OCI-LY7 (cell line): ENCODE measurements at regions not wholly inside any gene's neighbourhood (a gene's known extent, or its start where the extent isn't known, plus 50 kb on each side); places are given as distances from the start of the nearest gene placed in this dataset.
"Not testable (repeated sequence)": the region's sequence is repeated elsewhere in the genome, so short reads cannot be mapped to it uniquely, and the experiment has no call there.

Experiments
- BruUV-seq: library from RNA; stranded (reverse); fragments of 400-500 nt; replicated peaks from 2 replicates; lab custom pipeline; 2021; lab: Mats Ljungman, UMichigan
- CTCF ChIA-PET: fragments of 300-600 bp; sonication (Branson Sonifier 250); formaldehyde crosslinking; loops from one replicate; lab custom pipeline; 2022; ENCODE audit warnings: antibody characterized with exemption; ENCODE audit not compliant: unreplicated experiment; lab: Charles Lee
- POLR2A ChIA-PET: fragments of 300-600 bp; sonication (Branson Sonifier 250); formaldehyde crosslinking; loops from one replicate; lab custom pipeline; 2022; ENCODE audit warnings: antibody characterized with exemption; lab: Charles Lee
- DNase-seq: peaks from one replicate; pipeline ENCODE4 v3.0.0-alpha.2; 2015; ENCODE audit warnings: low spot score
- H2AFZ ChIP-seq: fragments of 200-600 bp; sonication (generic), shearing (Covaris generic); 2 replicates; pipeline ENCODE4 v1.6.1; 2014; ENCODE audit warnings: mild to moderate bottlenecking, antibody characterized with exemption, low read length, moderate library complexity
- H3K27ac ChIP-seq: fragments of 200-600 bp; sonication (generic); 2 replicates; pipeline ENCODE4 v1.5.1; 2014; ENCODE audit warnings: mixed run types, low read depth, mild to moderate bottlenecking, moderate library complexity, low read length, inconsistent platforms; ENCODE audit not compliant: poor library complexity, severe bottlenecking
- H3K36me3 ChIP-seq: fragments of 200-600 bp; sonication (generic); 2 replicates; pipeline ENCODE4 v1.6.1; 2014; ENCODE audit warnings: mild to moderate bottlenecking, antibody characterized with exemption, low read length, moderate library complexity, mixed read lengths; ENCODE audit not compliant: insufficient read depth
- H3K4me1 ChIP-seq: fragments of 200-600 bp; sonication (generic); 2 replicates; pipeline ENCODE4 v1.5.1; 2014; ENCODE audit warnings: mild to moderate bottlenecking, low read length; ENCODE audit not compliant: insufficient read depth, poor library complexity, severe bottlenecking
- H3K4me2 ChIP-seq: fragments of 200-600 bp; sonication (generic); 2 replicates; pipeline ENCODE4 v1.6.1; 2014; ENCODE audit warnings: mild to moderate bottlenecking, low read length
- H3K4me3 ChIP-seq: fragments of 200-600 bp; sonication (generic); 2 replicates; pipeline ENCODE4 v1.5.1; 2014; ENCODE audit warnings: mild to moderate bottlenecking, low read depth, low read length; ENCODE audit not compliant: poor library complexity, severe bottlenecking
- H3K79me2 ChIP-seq: fragments of 200-600 bp; sonication (generic); 2 replicates; pipeline ENCODE4 v1.6.1; 2016; ENCODE audit warnings: low read depth, mild to moderate bottlenecking, low read length, moderate library complexity, mixed read lengths; ENCODE audit not compliant: insufficient read depth
- H3K9me2 ChIP-seq: fragments of 200-600 bp; sonication (generic); 2 replicates; pipeline ENCODE4 v1.6.1; 2016; ENCODE audit warnings: mild to moderate bottlenecking, low read length, mixed read lengths; ENCODE audit not compliant: insufficient read depth
- H3K9me3 ChIP-seq: fragments of 200-600 bp; sonication (generic); 2 replicates; pipeline ENCODE4 v1.6.1; 2014; ENCODE audit warnings: mild to moderate bottlenecking, mixed run types, low read length, mixed read lengths
- H4K20me1 ChIP-seq: fragments of 200-600 bp; sonication (generic); 2 replicates; pipeline ENCODE4 v1.6.1; 2014; ENCODE audit warnings: mild to moderate bottlenecking, antibody characterized with exemption, low read length, moderate library complexity, mixed read lengths; ENCODE audit not compliant: insufficient read depth
- EZH2phosphoT487 ChIP-seq: fragments of 200-600 bp; sonication (generic); IDR thresholded peaks from 2 replicates; pipeline ENCODE4 v1.6.1; 2018; ENCODE audit warnings: low read depth, borderline replicate concordance, mild to moderate bottlenecking, mixed run types, antibody characterized with exemption, low read length, moderate library complexity, mixed read lengths
- intact Hi-C: fragments of 100-400 bp; cut with micrococcal nuclease; formaldehyde crosslinking; loops from one replicate; pipeline ENCODE4 v1.10.0; 2022; ENCODE audit not compliant: unreplicated experiment
- TF ChIP-seq, protein P1 (sequence below): fragments of 200-600 bp; sonication (generic); conservative IDR thresholded peaks from 2 replicates; pipeline ENCODE4 v1.5.1; 2014; ENCODE audit warnings: mild to moderate bottlenecking, antibody characterized with exemption, low read length, moderate library complexity, mixed read lengths

DNA sequence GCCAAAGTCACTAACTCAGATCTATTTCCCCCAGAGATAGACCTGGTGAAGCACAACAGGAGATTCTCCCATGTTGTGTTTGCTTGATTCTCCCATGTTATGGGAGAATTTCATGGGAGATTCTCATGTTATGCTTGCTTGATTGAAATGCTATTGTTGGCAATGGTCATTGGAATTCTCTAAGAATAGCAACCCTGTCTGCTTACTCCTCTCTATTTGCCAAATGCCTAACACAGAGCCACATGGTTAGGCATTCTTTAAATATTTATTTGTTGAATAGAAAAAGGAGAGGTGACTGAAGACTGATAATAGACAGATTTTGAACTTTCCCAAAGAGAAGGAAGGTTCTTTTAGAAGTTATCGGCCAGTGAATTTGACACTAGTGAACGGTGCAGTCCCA, 111.5 kb upstream of the MPHOSPH6 start:
- intact Hi-C loops: no loop called here
- no peaks in the 10 kb centered on the region for H3K9me2 ChIP-seq
- POLR2A ChIA-PET: no interaction called here
- no peak overlapping the region for H3K4me2 ChIP-seq
- no peak overlapping the region for H3K4me3 ChIP-seq
- H2AFZ ChIP-seq: no peak overlapping the region
- TF ChIP-seq, protein P1, sequence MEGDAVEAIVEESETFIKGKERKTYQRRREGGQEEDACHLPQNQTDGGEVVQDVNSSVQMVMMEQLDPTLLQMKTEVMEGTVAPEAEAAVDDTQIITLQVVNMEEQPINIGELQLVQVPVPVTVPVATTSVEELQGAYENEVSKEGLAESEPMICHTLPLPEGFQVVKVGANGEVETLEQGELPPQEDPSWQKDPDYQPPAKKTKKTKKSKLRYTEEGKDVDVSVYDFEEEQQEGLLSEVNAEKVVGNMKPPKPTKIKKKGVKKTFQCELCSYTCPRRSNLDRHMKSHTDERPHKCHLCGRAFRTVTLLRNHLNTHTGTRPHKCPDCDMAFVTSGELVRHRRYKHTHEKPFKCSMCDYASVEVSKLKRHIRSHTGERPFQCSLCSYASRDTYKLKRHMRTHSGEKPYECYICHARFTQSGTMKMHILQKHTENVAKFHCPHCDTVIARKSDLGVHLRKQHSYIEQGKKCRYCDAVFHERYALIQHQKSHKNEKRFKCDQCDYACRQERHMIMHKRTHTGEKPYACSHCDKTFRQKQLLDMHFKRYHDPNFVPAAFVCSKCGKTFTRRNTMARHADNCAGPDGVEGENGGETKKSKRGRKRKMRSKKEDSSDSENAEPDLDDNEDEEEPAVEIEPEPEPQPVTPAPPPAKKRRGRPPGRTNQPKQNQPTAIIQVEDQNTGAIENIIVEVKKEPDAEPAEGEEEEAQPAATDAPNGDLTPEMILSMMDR: no peak
- no peak for TF ChIP-seq EZH2phosphoT487
- no TSS peak for BruUV-seq
- H3K79me2 ChIP-seq: no peaks in the 10 kb centered on the region
- no peaks in the 10 kb centered on the region for H3K9me3 ChIP-seq
- CTCF ChIA-PET: no interaction called here
- no peaks in the 10 kb centered on the region for H3K36me3 ChIP-seq
- DNase-seq: no peak
- no peaks in the 10 kb centered on the region for H4K20me1 ChIP-seq
- no peaks in the 10 kb centered on the region for H3K4me1 ChIP-seq
- no peak overlapping the region for H3K27ac ChIP-seq

DNA sequence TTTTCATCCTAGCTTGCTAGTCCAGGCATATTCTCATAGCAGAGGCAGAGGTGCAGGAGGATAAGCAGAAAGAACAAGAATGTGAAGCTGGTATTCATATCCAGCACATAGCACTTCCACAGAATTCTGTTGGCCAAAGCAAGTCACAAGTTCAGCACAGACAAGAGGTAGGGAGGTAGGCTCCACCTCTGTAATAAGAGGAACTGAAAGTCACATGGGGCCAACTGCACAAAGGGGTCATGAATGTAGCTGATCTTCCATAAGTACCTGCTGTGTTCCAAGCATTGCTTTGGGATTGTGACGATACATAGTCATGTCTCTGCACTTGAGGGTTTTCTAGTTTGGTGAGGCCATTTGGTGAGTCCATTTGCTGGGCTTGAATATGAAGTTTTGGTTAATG, 110.8 kb upstream of the MPHOSPH6 start:
- BruUV-seq: no TSS peak
- no peaks in the 10 kb centered on the region for H4K20me1 ChIP-seq

DNA sequence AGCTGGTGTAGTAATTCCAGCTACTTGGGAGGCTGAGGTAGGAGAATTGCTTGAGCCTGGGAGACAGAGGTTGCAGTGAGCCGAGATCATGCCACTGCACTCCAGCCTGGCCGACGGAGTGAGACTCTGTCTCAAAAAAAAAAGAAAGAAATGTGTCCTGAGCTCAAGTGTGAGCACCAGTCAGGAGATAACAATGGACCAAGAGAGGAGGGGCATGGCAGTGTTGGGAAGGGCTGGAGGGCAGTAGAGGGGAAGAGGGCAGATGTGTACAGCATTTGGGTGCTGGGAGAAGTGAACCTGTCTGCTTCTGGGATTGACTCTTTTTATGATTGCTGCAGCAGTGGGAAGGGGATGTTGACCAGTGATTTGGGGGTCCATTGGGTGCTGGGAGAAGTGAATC, 105.3 kb upstream of the MPHOSPH6 start:
- CTCF ChIA-PET, DNase-seq, H3K36me3 ChIP-seq, H3K9me3 ChIP-seq, intact Hi-C loops, H3K4me3 ChIP-seq, BruUV-seq, POLR2A ChIA-PET, H3K79me2 ChIP-seq, H3K4me1 ChIP-seq, H4K20me1 ChIP-seq, H3K4me2 ChIP-seq, H3K9me2 ChIP-seq, H2AFZ ChIP-seq, H3K27ac ChIP-seq: not testable (repeated sequence)

More for the DNA sequence above, 110.8 kb upstream of the MPHOSPH6 start:
- Histone ChIP-seq H3K4me3 (no peak overlapping the region), H3K9me2 (no peaks in the 10 kb centered on the region), H2AFZ (no peak overlapping the region), H3K36me3 (no peaks in the 10 kb centered on the region), H3K27ac (no peak overlapping the region), H3K4me1 (no peaks in the 10 kb centered on the region), H3K79me2 (no peaks in the 10 kb centered on the region), H3K9me3 (no peaks in the 10 kb centered on the region), H3K4me2 (no peak overlapping the region)
- no peak for TF ChIP-seq EZH2phosphoT487
- TF ChIP-seq, protein P1: no peak
- intact Hi-C loops: no loop called here
- ChIA-PET POLR2A (no interaction called here), CTCF (no interaction called here)
- DNase-seq: peak; percentile 30
